ENCODE measurements at regions not wholly inside any gene's neighbourhood (a gene's known extent, or its start where the extent isn't known, plus 50 kb on each side); places are given as distances from the start of the nearest gene placed in this dataset.

DNA sequence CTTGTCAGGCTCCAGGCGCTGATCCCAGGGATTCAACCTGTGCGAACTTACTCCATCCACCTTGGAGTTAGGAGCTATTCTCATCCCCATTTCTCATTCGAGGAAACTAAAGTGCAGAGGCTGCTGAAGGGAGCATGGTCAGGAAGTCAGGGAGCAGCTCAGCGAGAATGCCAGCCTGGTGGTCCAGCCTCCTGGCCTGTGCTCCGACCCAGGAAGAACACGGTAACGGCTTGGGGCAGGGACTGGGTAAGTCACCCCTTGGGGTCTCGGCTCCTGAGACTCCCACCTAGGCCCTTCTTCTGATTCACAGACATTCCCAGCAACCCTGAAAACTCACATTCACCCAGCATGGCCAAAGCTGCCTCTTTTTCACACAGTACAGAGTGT lies 132.8 kb downstream of the CRYBB2 start:
- H3K27ac ChIP-seq (ENCODE audit: low read depth, low read length), result no peak overlapping the region
- ATAC-seq (no peak), DNase-seq (ENCODE audit: low read depth, low spot score) (no peak)
- ChIA-PET CTCF (interaction anchor here (0.7 kb wide), 1 partner anchor 978 kb away, joined by 3 read pairs; no protein-coding TSS in a partner anchor), RAD21 (ENCODE audit: low non-redundant PET in 1 of 2, low total read pairs in 2 of 2, uncharacterized antibody in 2 of 2, unreplicated experiment in 2 of 2) (no interaction called here), POLR2A (no interaction called here)
- no peak overlapping the region for H2AFZ ChIP-seq (ENCODE audit: low read depth, low read length, poor library complexity, severe bottlenecking)
- H3K4me2 ChIP-seq (ENCODE audit: low read length), result no peak overlapping the region
- H3K9me2 ChIP-seq (ENCODE audit: insufficient read depth), result no peaks in the 10 kb centered on the region
- TF ChIP-seq EZH2phosphoT487 (IDR thresholded peaks at IDR 0.05; ENCODE audit: borderline replicate concordance), result no peak
- TF ChIP-seq, protein P1, sequence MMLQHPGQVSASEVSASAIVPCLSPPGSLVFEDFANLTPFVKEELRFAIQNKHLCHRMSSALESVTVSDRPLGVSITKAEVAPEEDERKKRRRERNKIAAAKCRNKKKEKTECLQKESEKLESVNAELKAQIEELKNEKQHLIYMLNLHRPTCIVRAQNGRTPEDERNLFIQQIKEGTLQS (IDR thresholded peaks at IDR 0.05), result no peak
- TF ChIP-seq JUND (IDR thresholded peaks at IDR 0.05), result no peak
- no peak for TF ChIP-seq EZH2 (IDR thresholded peaks at IDR 0.05)
- TF ChIP-seq RAD21 (IDR thresholded peaks at IDR 0.05; ENCODE audit: low read depth), result no peak
- TF ChIP-seq EGR1 (IDR thresholded peaks at IDR 0.05; ENCODE audit: low read depth), result no peak
- TF ChIP-seq CBX3 (IDR thresholded peaks at IDR 0.05; ENCODE audit: low read depth), result no peak
- TF ChIP-seq ZFX (IDR thresholded peaks at IDR 0.05), result no peak
- H3K79me2 ChIP-seq (ENCODE audit: insufficient read depth, low read length), result no peaks in the 10 kb centered on the region
- BruUV-seq (replicated peaks), result no TSS peak
- no peaks in the 10 kb centered on the region for H4K20me1 ChIP-seq (ENCODE audit: insufficient read depth)
- no peak overlapping the region for H3K9ac ChIP-seq (ENCODE audit: low read length)
- H3K4me3 ChIP-seq (replicated peaks in 1 of 2; ENCODE audit: low read depth in 1 of 2, low read length in 2 of 2), result no peak overlapping the region
- H3K4me1 ChIP-seq (ENCODE audit: control insufficient read depth in 1 of 2, insufficient read depth in 2 of 2, low read length in 2 of 2), result no peaks in the 10 kb centered on the region
- intact Hi-C loops (cut with micrococcal nuclease), result no loop called here
- no peaks in the 10 kb centered on the region for H3K9me3 ChIP-seq (ENCODE audit: control insufficient read depth in 1 of 2, insufficient read depth in 1 of 2, low read depth in 1 of 2, low read length in 2 of 2)
- no peaks in the 10 kb centered on the region for H3K27me3 ChIP-seq (ENCODE audit: insufficient read depth, low read length)
- peaks cover 0 to 10% of the 10 kb centered on the region in 2 experiments; a peak in 1 of 4 replicates for H3K36me3 ChIP-seq (ENCODE audit: control insufficient read depth in 1 of 2, insufficient read depth in 2 of 2, low read length in 2 of 2)

DNA sequence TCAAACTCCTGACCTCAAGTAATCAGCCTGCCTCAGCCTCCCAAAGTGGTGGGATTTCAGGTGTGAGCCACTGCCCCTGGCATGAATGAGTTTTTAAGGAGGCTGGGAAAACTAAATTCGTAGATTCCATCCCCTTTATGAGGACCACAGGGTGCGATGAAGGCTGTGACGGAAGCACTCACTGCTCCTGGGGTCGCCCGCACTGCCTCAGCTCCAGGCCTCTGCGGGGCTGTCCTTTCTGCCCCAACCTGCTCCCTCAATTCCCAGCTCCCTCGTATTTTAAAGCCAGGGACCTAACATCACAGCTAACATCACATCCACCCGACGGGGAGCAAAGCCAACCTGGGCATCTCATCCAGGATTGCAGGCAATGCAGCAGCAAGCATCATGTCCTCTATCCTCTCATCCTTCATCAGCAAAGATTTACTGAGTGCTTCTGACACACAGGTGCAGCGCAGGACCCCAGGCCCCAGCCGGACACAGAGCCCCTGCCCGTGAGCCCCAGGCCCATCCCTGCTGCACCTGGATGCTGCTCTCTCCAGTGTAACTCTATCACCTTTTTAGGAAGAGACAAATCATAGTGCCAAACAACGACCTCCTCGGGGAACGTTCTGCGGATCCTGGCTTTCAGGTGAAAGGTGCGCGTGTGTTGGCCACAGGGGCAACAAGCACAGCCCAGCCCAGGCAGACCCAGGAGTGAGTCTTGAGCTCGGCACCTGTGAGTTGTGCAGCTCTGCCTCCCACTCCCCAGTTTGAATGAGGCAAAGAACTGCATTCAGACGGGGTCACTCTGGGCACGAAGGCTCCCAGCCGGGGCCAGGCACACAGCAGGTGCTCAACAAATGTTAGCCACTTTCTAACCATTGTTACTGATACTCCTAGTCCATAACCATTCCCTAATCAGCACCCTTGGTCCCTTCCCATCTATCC lies 134.3 kb downstream of the CRYBB2 start:
- no peaks in the 10 kb centered on the region for H4K20me1 ChIP-seq (ENCODE audit: insufficient read depth)
- ChIA-PET POLR2A (no interaction called here), RAD21 (ENCODE audit: low non-redundant PET in 1 of 2, low total read pairs in 2 of 2, uncharacterized antibody in 2 of 2, unreplicated experiment in 2 of 2) (no interaction called here), CTCF (no interaction called here)
- peaks cover 0 to 11% of the 10 kb centered on the region in 2 experiments; a peak in 1 of 4 replicates for H3K36me3 ChIP-seq (ENCODE audit: control insufficient read depth in 1 of 2, insufficient read depth in 2 of 2, low read length in 2 of 2)
- H3K4me2 ChIP-seq (ENCODE audit: low read length), result no peak overlapping the region
- H3K27ac ChIP-seq (ENCODE audit: low read depth, low read length), result no peak overlapping the region
- H2AFZ ChIP-seq (ENCODE audit: low read depth, low read length, poor library complexity, severe bottlenecking), result no peak overlapping the region
- intact Hi-C loops (cut with micrococcal nuclease), result no loop called here
- no peaks in the 10 kb centered on the region for H3K4me1 ChIP-seq (ENCODE audit: control insufficient read depth in 1 of 2, insufficient read depth in 2 of 2, low read length in 2 of 2)
- no peaks in the 10 kb centered on the region for H3K9me2 ChIP-seq (ENCODE audit: insufficient read depth)
- ATAC-seq (no peak), DNase-seq (ENCODE audit: low read depth, low spot score) (no peak)
- H3K9ac ChIP-seq (ENCODE audit: low read length), result no peak overlapping the region
- H3K9me3 ChIP-seq (ENCODE audit: control insufficient read depth in 1 of 2, insufficient read depth in 1 of 2, low read depth in 1 of 2, low read length in 2 of 2), result no peaks in the 10 kb centered on the region
- no peaks in the 10 kb centered on the region for H3K27me3 ChIP-seq (ENCODE audit: insufficient read depth, low read length)
- TF ChIP-seq ZNF274 (IDR thresholded peaks at IDR 0.05; ENCODE audit: low read depth, low read length) (no peak), EGR1 (IDR thresholded peaks at IDR 0.05; ENCODE audit: low read depth) (no peak), ELF1 (IDR thresholded peaks at IDR 0.05; ENCODE audit: borderline replicate concordance, low read depth) (no peak), POLR2AphosphoS5 (IDR thresholded peaks at IDR 0.05; ENCODE audit: low read depth, low read length) (no peak), POLR2A (IDR thresholded peaks at IDR 0.05; ENCODE audit: borderline replicate concordance, extremely low read depth, insufficient read depth, insufficient read length) (no peak), SP1 (IDR thresholded peaks at IDR 0.05; ENCODE audit: low read depth) (no peak), FOSL1 (IDR thresholded peaks at IDR 0.05; ENCODE audit: low read depth) (no peak), JUND (IDR thresholded peaks at IDR 0.05) (no peak), ZFX (IDR thresholded peaks at IDR 0.05) (no peak), YY1 (IDR thresholded peaks at IDR 0.05; ENCODE audit: extremely low read depth, insufficient replicate concordance, low read depth, low read length) (no peak)
- TF ChIP-seq, protein P2, sequence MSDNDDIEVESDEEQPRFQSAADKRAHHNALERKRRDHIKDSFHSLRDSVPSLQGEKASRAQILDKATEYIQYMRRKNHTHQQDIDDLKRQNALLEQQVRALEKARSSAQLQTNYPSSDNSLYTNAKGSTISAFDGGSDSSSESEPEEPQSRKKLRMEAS (IDR thresholded peaks at IDR 0.05), result no peak
- TF ChIP-seq, protein P3, sequence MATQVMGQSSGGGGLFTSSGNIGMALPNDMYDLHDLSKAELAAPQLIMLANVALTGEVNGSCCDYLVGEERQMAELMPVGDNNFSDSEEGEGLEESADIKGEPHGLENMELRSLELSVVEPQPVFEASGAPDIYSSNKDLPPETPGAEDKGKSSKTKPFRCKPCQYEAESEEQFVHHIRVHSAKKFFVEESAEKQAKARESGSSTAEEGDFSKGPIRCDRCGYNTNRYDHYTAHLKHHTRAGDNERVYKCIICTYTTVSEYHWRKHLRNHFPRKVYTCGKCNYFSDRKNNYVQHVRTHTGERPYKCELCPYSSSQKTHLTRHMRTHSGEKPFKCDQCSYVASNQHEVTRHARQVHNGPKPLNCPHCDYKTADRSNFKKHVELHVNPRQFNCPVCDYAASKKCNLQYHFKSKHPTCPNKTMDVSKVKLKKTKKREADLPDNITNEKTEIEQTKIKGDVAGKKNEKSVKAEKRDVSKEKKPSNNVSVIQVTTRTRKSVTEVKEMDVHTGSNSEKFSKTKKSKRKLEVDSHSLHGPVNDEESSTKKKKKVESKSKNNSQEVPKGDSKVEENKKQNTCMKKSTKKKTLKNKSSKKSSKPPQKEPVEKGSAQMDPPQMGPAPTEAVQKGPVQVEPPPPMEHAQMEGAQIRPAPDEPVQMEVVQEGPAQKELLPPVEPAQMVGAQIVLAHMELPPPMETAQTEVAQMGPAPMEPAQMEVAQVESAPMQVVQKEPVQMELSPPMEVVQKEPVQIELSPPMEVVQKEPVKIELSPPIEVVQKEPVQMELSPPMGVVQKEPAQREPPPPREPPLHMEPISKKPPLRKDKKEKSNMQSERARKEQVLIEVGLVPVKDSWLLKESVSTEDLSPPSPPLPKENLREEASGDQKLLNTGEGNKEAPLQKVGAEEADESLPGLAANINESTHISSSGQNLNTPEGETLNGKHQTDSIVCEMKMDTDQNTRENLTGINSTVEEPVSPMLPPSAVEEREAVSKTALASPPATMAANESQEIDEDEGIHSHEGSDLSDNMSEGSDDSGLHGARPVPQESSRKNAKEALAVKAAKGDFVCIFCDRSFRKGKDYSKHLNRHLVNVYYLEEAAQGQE (IDR thresholded peaks at IDR 0.05; ENCODE audit: low read depth), result no peak
- no peaks in the 10 kb centered on the region for H3K79me2 ChIP-seq (ENCODE audit: insufficient read depth, low read length)
- H3K4me3 ChIP-seq (replicated peaks in 1 of 2; ENCODE audit: low read depth in 1 of 2, low read length in 2 of 2), result no peak overlapping the region
- BruUV-seq (replicated peaks), result no TSS peak
